HL-60 (cell line): ENCODE measurements at regions not wholly inside any gene's neighbourhood (a gene's known extent, or its start where the extent isn't known, plus 50 kb on each side); places are given as distances from the start of the nearest gene placed in this dataset.

Source experiments
- DNase-seq, 2 experiments: peaks; one replicate each; pipeline ENCODE4 v3.0.0-alpha.2; 2010 to 2020; ENCODE audit warnings: low read depth in 1 of 2, low spot score in 1 of 2
- H3K27ac ChIP-seq: fragments of 250-450 bp; sonication (Bioruptor Pico); replicated peaks from 2 replicates; pipeline ENCODE4 v1.5.1; 2020; ENCODE audit warnings: mild to moderate bottlenecking, moderate library complexity
- H3K27me3 ChIP-seq: fragments of 250-450 bp; sonication (Bioruptor Pico); 2 replicates; pipeline ENCODE4 v1.5.1; 2021; ENCODE audit warnings: mild to moderate bottlenecking, moderate library complexity; ENCODE audit not compliant: insufficient read depth, poor library complexity, severe bottlenecking
- H3K4me3 ChIP-seq: replicated peaks from 2 replicates; pipeline ENCODE4 v1.5.1; 2011; ENCODE audit warnings: mild to moderate bottlenecking, control low read depth, low read length; ENCODE audit not compliant: insufficient read depth
- CTCF ChIP-seq: IDR thresholded peaks from one replicate; pipeline ENCODE4 v1.5.1; 2011; ENCODE audit warnings: low read length, control low read depth, inconsistent platforms; ENCODE audit not compliant: insufficient read depth
- GABPA ChIP-seq: IDR thresholded peaks from 2 replicates; pipeline ENCODE4 v1.6.1; 2012; ENCODE audit warnings: low read depth
- POLR2AphosphoS5 ChIP-seq: IDR thresholded peaks from 2 replicates; pipeline ENCODE4 v1.6.1; 2012; ENCODE audit warnings: low read depth
- REST ChIP-seq: IDR thresholded peaks from 2 replicates; pipeline ENCODE4 v1.6.1; 2012; ENCODE audit warnings: low read depth; ENCODE audit not compliant: insufficient replicate concordance
- SPI1 ChIP-seq: IDR thresholded peaks from 2 replicates; pipeline ENCODE4 v1.6.1; 2012; ENCODE audit warnings: low read depth, mild to moderate bottlenecking, borderline replicate concordance

- Histone ChIP-seq H3K27ac (no peak overlapping the region), H3K27me3 (peaks cover 3% of the 10 kb centered on the region), H3K4me3 (no peak overlapping the region)
- DNase-seq = no peak
- TF ChIP-seq GABPA = no peak
- TF ChIP-seq CTCF = no peak
- no peak for TF ChIP-seq POLR2AphosphoS5
- TF ChIP-seq REST = no peak
- no peak for TF ChIP-seq SPI1
Observed at GRCh38 chr10:118537623-118538022, 57.8 kb downstream of the PRLHR start.

GRCh38 chr10:118534136-118534535 is 61.3 kb downstream of the PRLHR start:
- peak in 1 of 2 experiments; percentile 43 for DNase-seq
- TF ChIP-seq GABPA (no peak), REST (no peak), SPI1 (no peak)
- Histone ChIP-seq H3K4me3 (no peak overlapping the region), H3K27ac (no peak overlapping the region), H3K27me3 (no peaks in the 10 kb centered on the region)

- no peak for TF ChIP-seq CTCF
- TF ChIP-seq GABPA = peak; percentile 65
- TF ChIP-seq SPI1 = peak; percentile 84
- no peak for TF ChIP-seq REST
- no peak for TF ChIP-seq POLR2AphosphoS5
- Histone ChIP-seq H3K4me3 (no peak overlapping the region), H3K27ac (peak overlapping the region; percentile 49), H3K27me3 (no peaks in the 10 kb centered on the region)
- DNase-seq = peak; percentile 70 to 87
Observed at GRCh38 chr10:118531105-118531852, 64.2 kb downstream of the PRLHR start.
